Neural cell (in vitro differentiated cells): ENCODE measurements at regions not wholly inside any gene's neighbourhood (a gene's known extent, or its start where the extent isn't known, plus 50 kb on each side); places are given as distances from the start of the nearest gene placed in this dataset.

Experiments
- H2AFZ ChIP-seq: fragments of 200-600, 300-800 bp; sonication (generic), shearing (Covaris generic); 2 replicates; pipeline ENCODE4 v1.6.0; 2014; ENCODE audit warnings: low read depth, mild to moderate bottlenecking, antibody characterized with exemption, low read length, moderate library complexity
- H3F3A ChIP-seq: fragments of 200-600 bp; shearing (Covaris generic); 2 replicates; pipeline ENCODE4 v1.6.1; 2016; ENCODE audit warnings: mild to moderate bottlenecking, moderate library complexity, mixed read lengths, antibody characterized with exemption, low read length; ENCODE audit not compliant: insufficient read depth, poor library complexity, severe bottlenecking
- H3K27ac ChIP-seq: fragments of 200-600, 300-800 bp; sonication (generic), shearing (Covaris generic); 2 replicates; pipeline ENCODE4 v1.5.1; 2014; ENCODE audit warnings: mild to moderate bottlenecking, low read length, moderate library complexity
- H3K27me3 ChIP-seq: fragments of 300-800, 200-600 bp; sonication (generic), shearing (Covaris generic); 2 replicates; pipeline ENCODE4 v1.6.0; 2014; ENCODE audit warnings: mild to moderate bottlenecking, low read depth, low read length, moderate library complexity; ENCODE audit not compliant: insufficient read depth
- H3K36me3 ChIP-seq: fragments of 300-800, 200-600 bp; sonication (generic), shearing (Covaris generic); 2 replicates; pipeline ENCODE4 v1.5.1; 2014; ENCODE audit warnings: mild to moderate bottlenecking, antibody characterized with exemption, low read length, moderate library complexity; ENCODE audit not compliant: insufficient read depth
- H3K4me2 ChIP-seq: fragments of 300-800, 200-600 bp; sonication (generic), shearing (Covaris generic); 2 replicates; pipeline ENCODE4 v1.6.0; 2014; ENCODE audit warnings: mild to moderate bottlenecking, low read length
- H3K4me3 ChIP-seq: fragments of 300-800, 200-600 bp; sonication (generic), shearing (Covaris generic); 2 replicates; pipeline ENCODE4 v1.5.1; 2014; ENCODE audit warnings: mild to moderate bottlenecking, low read length, moderate library complexity
- H3K79me2 ChIP-seq: fragments of 200-600 bp; shearing (Covaris generic); replicated peaks from 2 replicates; pipeline ENCODE4 v1.6.0; 2014; ENCODE audit warnings: mild to moderate bottlenecking, low read length, moderate library complexity; ENCODE audit not compliant: insufficient read depth
- H3K9ac ChIP-seq: fragments of 300-800, 200-600 bp; sonication (generic), shearing (Covaris generic); 2 replicates; pipeline ENCODE4 v1.6.1; 2016; ENCODE audit warnings: mild to moderate bottlenecking, low read length, mixed read lengths
- H3K9me2 ChIP-seq: fragments of 200-600 bp; shearing (Covaris generic); 2 replicates; pipeline ENCODE4 v1.6.1; 2016; ENCODE audit warnings: mild to moderate bottlenecking, low read length, mixed read lengths; ENCODE audit not compliant: insufficient read depth
- H3K9me3 ChIP-seq: fragments of 200-600, 300-800 bp; sonication (generic), shearing (Covaris generic); 2 replicates; pipeline ENCODE4 v1.6.1; 2016; ENCODE audit warnings: mild to moderate bottlenecking, mixed run types, low read length, moderate library complexity, mixed read lengths
- H4K20me1 ChIP-seq: fragments of 200-600 bp; shearing (Covaris generic); 2 replicates; pipeline ENCODE4 v1.6.1; 2016; ENCODE audit warnings: mild to moderate bottlenecking, mixed run types; ENCODE audit not compliant: insufficient read depth
- EP300 ChIP-seq: fragments of 450-650 bp; conservative IDR thresholded peaks from 2 replicates; pipeline ENCODE4 v1.6.1; 2014; ENCODE audit warnings: antibody characterized with exemption, mild to moderate bottlenecking, moderate library complexity; ENCODE audit not compliant: poor library complexity, severe bottlenecking
- EZH2 ChIP-seq: fragments of 200-600, 300-800 bp; shearing (Covaris generic), sonication (generic); IDR thresholded peaks from 2 replicates; pipeline ENCODE4 v1.6.1; 2014; ENCODE audit warnings: antibody characterized with exemption, low read length, borderline replicate concordance, mild to moderate bottlenecking; ENCODE audit not compliant: insufficient read depth, poor library complexity, severe bottlenecking
- MXI1 ChIP-seq: fragments of 450-650 bp; conservative IDR thresholded peaks from 2 replicates; pipeline ENCODE4 v1.6.1; 2014; ENCODE audit warnings: antibody characterized with exemption, mild to moderate bottlenecking; ENCODE audit not compliant: poor library complexity, severe bottlenecking
- POLR2AphosphoS5 ChIP-seq: IDR thresholded peaks from 2 replicates; pipeline ENCODE4 v1.6.1; 2012
- RAD21 ChIP-seq: fragments of 450-650 bp; conservative IDR thresholded peaks from 2 replicates; pipeline ENCODE4 v1.6.1; 2014; ENCODE audit warnings: antibody characterized with exemption, mild to moderate bottlenecking, moderate library complexity
- SMC3 ChIP-seq: fragments of 450-650 bp; conservative IDR thresholded peaks from 2 replicates; pipeline ENCODE4 v1.6.1; 2014; ENCODE audit warnings: antibody characterized with exemption, mild to moderate bottlenecking, moderate library complexity; ENCODE audit not compliant: poor library complexity
- TAF1 ChIP-seq: IDR thresholded peaks from 2 replicates; pipeline ENCODE4 v1.6.1; 2012; ENCODE audit warnings: low read depth
- TF ChIP-seq, protein P1 (sequence below): IDR thresholded peaks from 2 replicates; pipeline ENCODE4 v1.6.1; 2012; ENCODE audit warnings: borderline replicate concordance
- TF ChIP-seq, protein P2 (sequence below): fragments of 450-650 bp; IDR thresholded peaks from 2 replicates; pipeline ENCODE4 v1.5.1; 2014; ENCODE audit warnings: antibody characterized with exemption, mild to moderate bottlenecking, moderate library complexity; ENCODE audit not compliant: poor library complexity, severe bottlenecking

DNA sequence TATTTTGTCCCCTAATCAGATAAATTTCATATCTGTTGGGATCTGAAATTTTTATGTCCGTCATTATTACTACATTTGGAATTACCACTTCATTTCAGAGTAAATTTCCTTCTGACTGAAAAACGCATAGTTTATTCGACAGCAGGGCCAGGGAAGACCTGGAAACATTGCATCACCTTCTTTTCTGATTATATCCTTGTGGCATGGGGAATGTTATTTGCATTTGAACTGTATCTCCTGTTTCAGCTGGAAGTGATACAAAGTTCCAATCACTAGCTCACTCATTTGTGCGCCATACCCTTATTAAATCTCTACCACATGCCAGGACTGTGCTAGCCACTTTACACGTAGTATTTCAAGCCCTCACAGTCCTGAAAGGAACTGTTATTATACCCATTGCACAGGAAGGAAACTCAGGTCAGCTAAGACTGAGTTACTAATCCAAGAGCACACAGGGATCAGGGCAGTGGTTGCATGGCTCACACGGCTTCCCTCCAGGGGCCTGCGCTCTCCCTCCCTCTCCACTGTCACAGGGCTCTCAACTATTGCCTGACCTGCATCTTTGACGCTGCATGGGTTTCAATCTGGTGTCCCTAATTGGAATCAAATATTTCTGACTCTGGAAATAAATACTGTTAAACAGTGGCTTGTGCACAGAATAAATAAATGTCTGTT, 84.4 kb upstream of the NANOS1 start:
- Histone ChIP-seq H3F3A (no peaks in the 10 kb centered on the region), H2AFZ (no peak overlapping the region), H3K9me3 (no peaks in the 10 kb centered on the region), H3K9me2 (no peaks in the 10 kb centered on the region), H3K4me2 (no peak overlapping the region), H4K20me1 (no peaks in the 10 kb centered on the region), H3K36me3 (no peaks in the 10 kb centered on the region), H3K27ac (no peak overlapping the region), H3K79me2 (no peaks in the 10 kb centered on the region), H3K9ac (no peak overlapping the region), H3K4me3 (no peak overlapping the region), H3K27me3 (no peaks in the 10 kb centered on the region)
- no peak for TF ChIP-seq TAF1
- TF ChIP-seq RAD21, result no peak
- TF ChIP-seq POLR2AphosphoS5, result no peak
- no peak for TF ChIP-seq MXI1
- TF ChIP-seq, protein P1, sequence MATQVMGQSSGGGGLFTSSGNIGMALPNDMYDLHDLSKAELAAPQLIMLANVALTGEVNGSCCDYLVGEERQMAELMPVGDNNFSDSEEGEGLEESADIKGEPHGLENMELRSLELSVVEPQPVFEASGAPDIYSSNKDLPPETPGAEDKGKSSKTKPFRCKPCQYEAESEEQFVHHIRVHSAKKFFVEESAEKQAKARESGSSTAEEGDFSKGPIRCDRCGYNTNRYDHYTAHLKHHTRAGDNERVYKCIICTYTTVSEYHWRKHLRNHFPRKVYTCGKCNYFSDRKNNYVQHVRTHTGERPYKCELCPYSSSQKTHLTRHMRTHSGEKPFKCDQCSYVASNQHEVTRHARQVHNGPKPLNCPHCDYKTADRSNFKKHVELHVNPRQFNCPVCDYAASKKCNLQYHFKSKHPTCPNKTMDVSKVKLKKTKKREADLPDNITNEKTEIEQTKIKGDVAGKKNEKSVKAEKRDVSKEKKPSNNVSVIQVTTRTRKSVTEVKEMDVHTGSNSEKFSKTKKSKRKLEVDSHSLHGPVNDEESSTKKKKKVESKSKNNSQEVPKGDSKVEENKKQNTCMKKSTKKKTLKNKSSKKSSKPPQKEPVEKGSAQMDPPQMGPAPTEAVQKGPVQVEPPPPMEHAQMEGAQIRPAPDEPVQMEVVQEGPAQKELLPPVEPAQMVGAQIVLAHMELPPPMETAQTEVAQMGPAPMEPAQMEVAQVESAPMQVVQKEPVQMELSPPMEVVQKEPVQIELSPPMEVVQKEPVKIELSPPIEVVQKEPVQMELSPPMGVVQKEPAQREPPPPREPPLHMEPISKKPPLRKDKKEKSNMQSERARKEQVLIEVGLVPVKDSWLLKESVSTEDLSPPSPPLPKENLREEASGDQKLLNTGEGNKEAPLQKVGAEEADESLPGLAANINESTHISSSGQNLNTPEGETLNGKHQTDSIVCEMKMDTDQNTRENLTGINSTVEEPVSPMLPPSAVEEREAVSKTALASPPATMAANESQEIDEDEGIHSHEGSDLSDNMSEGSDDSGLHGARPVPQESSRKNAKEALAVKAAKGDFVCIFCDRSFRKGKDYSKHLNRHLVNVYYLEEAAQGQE, result no peak
- no peak for TF ChIP-seq EZH2
- no peak for TF ChIP-seq SMC3
- TF ChIP-seq, protein P2, sequence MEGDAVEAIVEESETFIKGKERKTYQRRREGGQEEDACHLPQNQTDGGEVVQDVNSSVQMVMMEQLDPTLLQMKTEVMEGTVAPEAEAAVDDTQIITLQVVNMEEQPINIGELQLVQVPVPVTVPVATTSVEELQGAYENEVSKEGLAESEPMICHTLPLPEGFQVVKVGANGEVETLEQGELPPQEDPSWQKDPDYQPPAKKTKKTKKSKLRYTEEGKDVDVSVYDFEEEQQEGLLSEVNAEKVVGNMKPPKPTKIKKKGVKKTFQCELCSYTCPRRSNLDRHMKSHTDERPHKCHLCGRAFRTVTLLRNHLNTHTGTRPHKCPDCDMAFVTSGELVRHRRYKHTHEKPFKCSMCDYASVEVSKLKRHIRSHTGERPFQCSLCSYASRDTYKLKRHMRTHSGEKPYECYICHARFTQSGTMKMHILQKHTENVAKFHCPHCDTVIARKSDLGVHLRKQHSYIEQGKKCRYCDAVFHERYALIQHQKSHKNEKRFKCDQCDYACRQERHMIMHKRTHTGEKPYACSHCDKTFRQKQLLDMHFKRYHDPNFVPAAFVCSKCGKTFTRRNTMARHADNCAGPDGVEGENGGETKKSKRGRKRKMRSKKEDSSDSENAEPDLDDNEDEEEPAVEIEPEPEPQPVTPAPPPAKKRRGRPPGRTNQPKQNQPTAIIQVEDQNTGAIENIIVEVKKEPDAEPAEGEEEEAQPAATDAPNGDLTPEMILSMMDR, result no peak
- TF ChIP-seq EP300, result no peak

DNA sequence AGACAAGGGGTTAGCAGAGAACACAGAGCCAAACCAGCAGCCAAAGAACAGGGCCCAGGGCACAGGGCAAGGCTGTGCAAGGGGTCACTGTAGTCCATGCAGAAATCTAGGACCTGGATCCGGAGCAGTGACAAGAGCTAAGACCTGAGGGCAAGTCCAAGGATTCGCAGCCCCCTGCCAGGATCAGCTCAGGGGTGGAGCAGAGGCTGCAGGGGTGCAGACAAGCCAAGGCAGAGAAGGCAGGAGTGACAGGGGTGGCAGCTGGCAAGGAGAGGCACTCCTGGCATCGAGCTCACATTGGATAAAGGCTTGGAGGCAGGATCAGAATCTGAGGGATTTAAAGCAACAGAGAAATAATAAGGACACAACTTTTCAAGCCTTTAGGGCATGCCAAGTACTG, 80.7 kb upstream of the NANOS1 start:
- Histone ChIP-seq H4K20me1 (no peaks in the 10 kb centered on the region), H3K9me2 (no peaks in the 10 kb centered on the region), H3K4me3 (no peak overlapping the region), H3K4me2 (no peak overlapping the region), H2AFZ (no peak overlapping the region), H3K79me2 (no peaks in the 10 kb centered on the region), H3K27me3 (no peaks in the 10 kb centered on the region), H3K36me3 (no peaks in the 10 kb centered on the region), H3K9ac (no peak overlapping the region), H3K27ac (no peak overlapping the region), H3F3A (no peaks in the 10 kb centered on the region), H3K9me3 (no peaks in the 10 kb centered on the region)
- TF ChIP-seq MXI1, result no peak
- no peak for TF ChIP-seq EZH2
- TF ChIP-seq EP300, result no peak
- TF ChIP-seq RAD21, result no peak
- no peak for TF ChIP-seq TAF1
- TF ChIP-seq, protein P1, result no peak
- TF ChIP-seq, protein P2, result no peak
- no peak for TF ChIP-seq SMC3
- no peak for TF ChIP-seq POLR2AphosphoS5
